ENCODE measurements at regions not wholly inside any gene's neighbourhood (a gene's known extent, or its start where the extent isn't known, plus 50 kb on each side); places are given as distances from the start of the nearest gene placed in this dataset.

GRCh38 chr4:151895671-151896070 is 134.9 kb upstream of the GATB start:
- in situ Hi-C loops (cut with HindIII; ENCODE audit: low pct_unique_long_range_greater_than_20kb, low sequenced_read_pairs): no loop called here
- DNase-seq (ENCODE audit: low read depth, low spot score): no peak

GRCh38 chr4:151894246-151894645 is 133.4 kb upstream of the GATB start:
- in situ Hi-C loops (cut with HindIII; ENCODE audit: low pct_unique_long_range_greater_than_20kb, low sequenced_read_pairs): no loop called here
- no peak for DNase-seq (ENCODE audit: low read depth, low spot score)

DNA sequence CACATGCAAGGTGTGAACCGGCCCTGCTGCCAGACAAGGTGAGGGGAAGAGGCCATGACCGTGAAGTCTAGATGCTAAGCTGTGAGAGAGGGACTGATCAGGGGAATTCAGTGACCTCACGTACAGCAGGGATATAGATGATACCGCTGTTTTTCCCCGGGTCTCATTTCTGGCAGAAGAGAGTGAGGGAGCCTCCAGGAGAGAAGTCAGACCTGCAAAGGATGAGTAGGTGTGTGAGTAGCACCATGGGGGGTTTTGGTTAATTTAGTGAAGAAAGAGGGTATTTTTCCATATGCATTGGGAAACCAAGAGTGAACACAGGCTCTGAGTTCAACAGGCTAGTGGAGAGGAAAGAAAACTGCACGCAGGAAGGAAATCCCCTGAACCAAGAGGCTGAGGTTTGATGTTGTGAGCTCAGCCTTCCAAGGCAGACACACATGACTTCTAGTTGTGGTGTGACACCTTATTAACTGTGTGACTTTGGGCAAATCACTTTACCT is 127.6 kb upstream of the GATB start:
- in situ Hi-C loops (cut with HindIII; ENCODE audit: low pct_unique_long_range_greater_than_20kb, low sequenced_read_pairs): no loop called here
- DNase-seq (ENCODE audit: low read depth, low spot score): no peak

DNA sequence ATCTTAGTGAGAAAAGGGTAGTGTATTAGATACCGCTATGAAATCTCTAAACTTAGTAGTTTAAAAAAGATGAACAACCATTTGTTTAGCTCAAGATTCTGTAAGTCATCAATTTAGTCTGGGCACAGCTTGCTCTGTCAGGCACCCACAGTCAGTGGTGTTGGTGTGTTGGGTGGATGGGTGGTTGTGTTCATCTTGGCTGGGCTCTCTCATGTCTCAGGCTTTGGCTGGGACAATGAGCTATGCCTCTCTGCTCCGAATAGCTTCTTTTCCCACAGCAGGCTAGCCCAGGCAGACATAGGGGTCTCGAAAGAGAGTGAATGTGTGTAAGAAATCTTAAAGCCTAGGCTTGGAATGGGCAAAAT is 127.0 kb upstream of the GATB start:
- DNase-seq (ENCODE audit: low read depth, low spot score): no peak
- in situ Hi-C loops (cut with HindIII; ENCODE audit: low pct_unique_long_range_greater_than_20kb, low sequenced_read_pairs): no loop called here

- DNase-seq (ENCODE audit: low read depth, low spot score): no peak
- in situ Hi-C loops (cut with HindIII; ENCODE audit: low pct_unique_long_range_greater_than_20kb, low sequenced_read_pairs): no loop called here
These were observed 126.4 kb upstream of the GATB start for GRCh38 chr4:151887031-151887815.

DNA sequence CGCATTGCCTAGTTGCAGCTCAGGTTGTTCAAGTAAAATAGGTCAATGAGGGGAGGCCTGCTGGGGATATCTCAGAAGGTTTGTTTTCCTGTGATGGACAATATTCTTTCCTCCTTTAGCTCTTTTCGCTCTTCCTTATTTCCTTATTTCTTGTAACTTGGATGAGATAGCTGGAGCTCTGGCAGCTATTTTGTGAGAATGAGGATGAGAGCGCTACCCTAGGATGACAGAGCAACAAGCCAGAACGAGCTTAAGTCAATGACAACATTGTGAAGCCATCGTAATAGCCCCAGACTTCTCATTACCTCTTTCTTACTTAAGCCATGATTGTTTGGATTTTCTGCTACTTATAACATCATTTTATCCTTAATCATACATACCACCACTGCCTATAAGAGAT is 124.3 kb upstream of the GATB start:
- DNase-seq (ENCODE audit: low read depth, low spot score): no peak
- in situ Hi-C loops (cut with HindIII; ENCODE audit: low pct_unique_long_range_greater_than_20kb, low sequenced_read_pairs): no loop called here

DNA sequence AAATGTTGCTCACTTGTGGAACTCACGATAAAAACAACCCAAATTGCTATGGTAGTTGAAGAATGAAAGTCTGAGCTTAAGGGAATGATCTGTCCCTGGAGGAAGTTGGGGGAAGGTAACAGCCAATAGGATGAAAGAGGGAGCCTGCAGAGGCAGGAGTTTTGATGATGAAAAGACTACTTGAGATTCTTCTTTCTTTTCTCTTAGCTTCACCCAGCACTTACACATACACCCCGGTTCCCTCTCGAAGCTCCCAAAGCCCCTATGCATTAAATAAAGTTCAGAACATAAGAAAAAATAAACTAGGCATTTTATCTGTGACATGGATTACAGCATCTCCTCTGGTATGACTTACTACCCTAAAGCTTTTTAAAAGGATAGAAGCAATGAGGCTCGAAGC is 122.9 kb upstream of the GATB start:
- in situ Hi-C loops (cut with HindIII; ENCODE audit: low pct_unique_long_range_greater_than_20kb, low sequenced_read_pairs): no loop called here
- no peak for DNase-seq (ENCODE audit: low read depth, low spot score)

GRCh38 chr4:151882072-151882803 is 121.4 kb upstream of the GATB start:
- no peak for DNase-seq (ENCODE audit: low read depth, low spot score)
- in situ Hi-C loops (cut with HindIII; ENCODE audit: low pct_unique_long_range_greater_than_20kb, low sequenced_read_pairs): no loop called here

- no peak for DNase-seq (ENCODE audit: low read depth, low spot score)
- in situ Hi-C loops (cut with HindIII; ENCODE audit: low pct_unique_long_range_greater_than_20kb, low sequenced_read_pairs): no loop called here
These were observed 119.1 kb upstream of the GATB start for GRCh38 chr4:151879705-151880445.

DNA sequence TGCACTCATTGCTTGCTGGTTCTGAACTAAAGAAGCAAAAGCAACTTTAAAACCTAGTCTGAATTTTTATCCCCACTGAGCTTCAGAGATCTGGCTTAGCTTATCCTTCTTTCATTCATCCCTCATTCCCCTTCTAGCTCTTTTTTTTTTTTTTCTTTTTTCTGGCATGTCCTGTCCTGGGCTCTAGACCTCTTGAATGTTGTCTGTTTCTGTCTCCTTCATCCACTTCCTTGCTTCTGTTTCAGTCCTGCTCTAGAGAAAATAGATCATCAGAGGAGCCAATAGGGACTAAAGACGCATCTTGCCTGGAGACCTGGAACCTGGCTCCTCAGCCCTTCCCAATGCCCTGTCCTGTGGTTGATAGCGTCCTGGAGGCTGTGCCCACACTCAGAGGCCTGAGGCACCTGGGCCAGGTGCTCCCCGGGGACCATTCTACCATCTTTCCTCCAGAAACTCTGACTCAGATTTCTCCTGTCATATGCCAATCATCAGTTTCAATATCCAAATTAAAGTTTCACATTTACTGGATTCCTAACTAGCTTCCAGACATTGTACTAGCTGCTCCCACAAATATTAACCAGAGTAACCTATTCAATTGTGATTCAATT is 115.7 kb upstream of the GATB start:
- in situ Hi-C loops (cut with HindIII; ENCODE audit: low pct_unique_long_range_greater_than_20kb, low sequenced_read_pairs): no loop called here

GRCh38 chr4:151874328-151874727 is 113.5 kb upstream of the GATB start:
- in situ Hi-C loops (cut with HindIII; ENCODE audit: low pct_unique_long_range_greater_than_20kb, low sequenced_read_pairs): no loop called here
- DNase-seq (ENCODE audit: low read depth, low spot score): no peak

More for the DNA sequence above, 115.7 kb upstream of the GATB start:
- DNase-seq (ENCODE audit: low read depth, low spot score): no peak

- in situ Hi-C loops (cut with HindIII; ENCODE audit: low pct_unique_long_range_greater_than_20kb, low sequenced_read_pairs): no loop called here
- DNase-seq (ENCODE audit: low read depth, low spot score): no peak
These were observed 105.7 kb upstream of the GATB start for GRCh38 chr4:151866592-151866918.

DNA sequence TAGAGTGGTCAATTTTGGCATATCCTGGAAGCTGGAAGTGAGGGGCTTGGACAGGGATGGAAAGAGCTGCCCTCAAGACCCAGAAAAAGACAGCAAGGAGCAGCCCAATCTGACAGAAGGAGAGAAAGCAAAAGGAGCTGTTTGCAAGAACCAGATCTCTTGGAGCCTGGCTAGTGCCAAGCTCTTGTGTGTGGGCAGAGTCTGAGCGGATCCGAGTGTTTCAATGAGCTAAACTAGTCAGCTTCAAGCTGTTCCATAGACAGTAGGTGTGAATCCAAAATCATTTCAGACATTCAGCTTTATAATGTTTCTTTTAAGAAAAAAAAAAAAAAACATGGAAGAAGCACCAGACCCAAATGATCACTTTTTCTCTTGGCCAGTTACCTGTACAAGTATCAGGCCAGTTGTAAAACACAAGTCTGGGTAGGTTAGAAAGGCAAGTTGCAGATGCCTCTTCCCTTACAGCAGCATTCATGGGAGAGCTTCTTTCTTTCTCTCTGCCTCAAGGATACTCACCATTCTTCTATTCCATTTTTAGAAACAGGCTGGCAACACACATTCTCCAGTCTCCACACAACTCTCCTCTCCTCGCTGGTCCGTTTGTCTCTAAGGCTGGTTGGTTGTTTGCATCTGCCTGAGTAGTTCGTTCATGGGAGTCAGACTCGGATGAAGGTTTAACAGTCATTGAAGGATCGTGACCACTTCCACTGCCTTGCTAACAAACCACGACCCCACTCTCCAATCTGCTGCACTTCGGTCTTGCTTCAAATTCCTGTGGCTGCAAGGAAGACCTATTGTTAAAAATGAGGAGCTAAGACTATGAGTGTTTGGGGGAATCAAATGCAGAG is 105.2 kb upstream of the GATB start:
- in situ Hi-C loops (cut with HindIII; ENCODE audit: low pct_unique_long_range_greater_than_20kb, low sequenced_read_pairs): no loop called here
- DNase-seq (ENCODE audit: low read depth, low spot score): no peak

- in situ Hi-C loops (cut with HindIII; ENCODE audit: low pct_unique_long_range_greater_than_20kb, low sequenced_read_pairs): no loop called here
- no peak for DNase-seq (ENCODE audit: low read depth, low spot score)
These were observed 104.5 kb upstream of the GATB start for GRCh38 chr4:151865312-151865711.

DNA sequence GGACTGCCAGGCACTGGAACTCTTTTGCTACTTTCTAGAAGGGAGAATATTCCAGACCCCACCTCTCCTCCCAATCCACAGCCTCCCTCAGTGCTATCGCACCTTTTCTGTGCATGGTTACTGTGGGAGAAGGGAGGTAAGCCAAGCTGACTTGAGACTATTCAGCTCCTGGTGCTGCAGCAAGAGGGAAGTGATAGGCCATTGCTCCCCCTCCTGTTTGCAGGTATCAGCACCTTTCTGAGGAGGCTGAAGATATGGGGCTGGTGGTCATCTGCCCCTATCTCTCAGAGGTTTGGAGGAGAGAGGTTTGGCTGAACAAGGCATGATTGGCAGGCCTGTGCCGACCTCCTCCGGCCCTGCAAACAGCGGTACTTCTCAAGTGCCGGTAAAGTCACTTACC is 103.3 kb upstream of the GATB start:
- in situ Hi-C loops (cut with HindIII; ENCODE audit: low pct_unique_long_range_greater_than_20kb, low sequenced_read_pairs): no loop called here
- DNase-seq (ENCODE audit: low read depth, low spot score): no peak

GRCh38 chr4:151862766-151863165 is 102.0 kb upstream of the GATB start:
- in situ Hi-C loops (cut with HindIII; ENCODE audit: low pct_unique_long_range_greater_than_20kb, low sequenced_read_pairs): no loop called here

GRCh38 chr4:151860561-151861093 is 99.8 kb upstream of the GATB start:
- DNase-seq (ENCODE audit: low read depth, low spot score): no peak
- in situ Hi-C loops (cut with HindIII; ENCODE audit: low pct_unique_long_range_greater_than_20kb, low sequenced_read_pairs): no loop called here

More at GRCh38 chr4:151862766-151863165, 102.0 kb upstream of the GATB start:
- DNase-seq (ENCODE audit: low read depth, low spot score): no peak
